SK-N-SH treated with all-trans-retinoic acid at 6 μM for 48 hours (cell line): ENCODE measurements at regions not wholly inside any gene's neighbourhood (a gene's known extent, or its start where the extent isn't known, plus 50 kb on each side); places are given as distances from the start of the nearest gene placed in this dataset.
"Not testable (repeated sequence)": the region's sequence is repeated elsewhere in the genome, so short reads cannot be mapped to it uniquely, and the experiment has no call there.

Source experiments
- ATAC-seq: fragments of 200-7000 bp; cut with Tn5 transposase; 3 replicates; pipeline ENCODE4 v1.9.1; 2020; ENCODE audit warnings: mild to moderate bottlenecking, moderate library complexity
- ARNTL ChIP-seq: fragments of 450-650 bp; formaldehyde crosslinking; IDR thresholded peaks from 2 replicates; pipeline ENCODE4 v1.5.0; 2020; ENCODE audit warnings: low read depth, mild to moderate bottlenecking, moderate library complexity, borderline replicate concordance
- BACH2 ChIP-seq: fragments of 250-450 bp; sonication (Bioruptor Pico); IDR thresholded peaks from 2 replicates; pipeline ENCODE4 v1.9.0; 2021; ENCODE audit warnings: mild to moderate bottlenecking, borderline replicate concordance
- CSDC2 ChIP-seq: fragments of 250-450 bp; sonication (Bioruptor Pico); IDR thresholded peaks from 2 replicates; pipeline ENCODE4 v1.5.0; 2020; ENCODE audit warnings: mild to moderate bottlenecking, moderate library complexity
- ESRRG ChIP-seq: fragments of 250-450 bp; sonication (Bioruptor Pico); IDR thresholded peaks from 2 replicates; pipeline ENCODE4 v1.6.1; 2021; ENCODE audit warnings: mild to moderate bottlenecking
- ISL1 ChIP-seq: fragments of 250-450 bp; sonication (Bioruptor Pico); IDR thresholded peaks from 2 replicates; pipeline ENCODE4 v2.1.2; 2022; ENCODE audit warnings: mild to moderate bottlenecking, moderate library complexity
- OSR1 ChIP-seq: fragments of 250-450 bp; sonication (Bioruptor Pico); IDR thresholded peaks from 2 replicates; pipeline ENCODE4 v1.8.0; 2022; ENCODE audit warnings: moderate library complexity, mild to moderate bottlenecking, inconsistent platforms
- PPARA ChIP-seq: fragments of 250-450 bp; sonication (Bioruptor Pico); IDR thresholded peaks from 2 replicates; pipeline ENCODE4 v1.5.0; 2020; ENCODE audit warnings: mild to moderate bottlenecking, borderline replicate concordance
- RARB ChIP-seq: fragments of 250-450 bp; sonication (Bioruptor Pico); IDR thresholded peaks from 2 replicates; pipeline ENCODE4 v1.8.0; 2021; ENCODE audit warnings: mild to moderate bottlenecking, moderate library complexity
- SNAI2 ChIP-seq: fragments of 250-450 bp; sonication (Bioruptor Pico); IDR thresholded peaks from 2 replicates; pipeline ENCODE4 v1.5.0; 2020; ENCODE audit warnings: mild to moderate bottlenecking, moderate library complexity
- TCF4 ChIP-seq: fragments of 250-450 bp; sonication (Bioruptor Pico); IDR thresholded peaks from 2 replicates; pipeline ENCODE4 v1.8.0; 2021; ENCODE audit warnings: mild to moderate bottlenecking, moderate library complexity, borderline replicate concordance
- TOX ChIP-seq: fragments of 250-450 bp; sonication (Bioruptor Pico); IDR thresholded peaks from 2 replicates; pipeline ENCODE4 v1.8.0; 2021; ENCODE audit warnings: mild to moderate bottlenecking, moderate library complexity, borderline replicate concordance
- ZC3H10 ChIP-seq: fragments of 250-450 bp; sonication (Bioruptor Pico); IDR thresholded peaks from 2 replicates; pipeline ENCODE4 v1.5.1; 2021; ENCODE audit warnings: mild to moderate bottlenecking, moderate library complexity
- ZFP3 ChIP-seq: fragments of 250-450 bp; sonication (Bioruptor Pico); IDR thresholded peaks from 2 replicates; pipeline ENCODE4 v1.5.0; 2020; ENCODE audit warnings: mild to moderate bottlenecking, moderate library complexity
- ZNF565 ChIP-seq: fragments of 450-650 bp; formaldehyde crosslinking; conservative IDR thresholded peaks from 2 replicates; pipeline ENCODE4 v1.5.0; 2020; ENCODE audit warnings: low read depth, mild to moderate bottlenecking, moderate library complexity
- ZNF70 ChIP-seq: fragments of 450-650 bp; formaldehyde crosslinking; IDR thresholded peaks from 2 replicates; pipeline ENCODE4 v1.5.0; 2020; ENCODE audit warnings: mild to moderate bottlenecking, moderate library complexity
- ZNF8 ChIP-seq: fragments of 450-650 bp; formaldehyde crosslinking; IDR thresholded peaks from 2 replicates; pipeline ENCODE4 v1.5.0; 2020; ENCODE audit warnings: mild to moderate bottlenecking, moderate library complexity
- TF ChIP-seq, protein P1 (sequence below): fragments of 250-450 bp; sonication (Bioruptor Pico); IDR thresholded peaks from 2 replicates; pipeline ENCODE4 v1.5.0; 2020; ENCODE audit warnings: mild to moderate bottlenecking, moderate library complexity
- TF ChIP-seq, protein P2 (sequence below): fragments of 250-450 bp; sonication (Bioruptor Pico); IDR thresholded peaks from 2 replicates; pipeline ENCODE4 v1.5.1; 2020; ENCODE audit warnings: low read depth, mild to moderate bottlenecking, moderate library complexity
- TF ChIP-seq, protein P3 (sequence below): fragments of 250-450 bp; sonication (Bioruptor Pico); IDR thresholded peaks from 2 replicates; pipeline ENCODE4 v1.8.0; 2020; ENCODE audit warnings: mild to moderate bottlenecking, moderate library complexity, borderline replicate concordance
- TF ChIP-seq, protein P4 (sequence below): fragments of 250-450 bp; sonication (Bioruptor Pico); IDR thresholded peaks from 2 replicates; pipeline ENCODE4 v1.5.1; 2021; ENCODE audit warnings: mild to moderate bottlenecking, moderate library complexity

DNA sequence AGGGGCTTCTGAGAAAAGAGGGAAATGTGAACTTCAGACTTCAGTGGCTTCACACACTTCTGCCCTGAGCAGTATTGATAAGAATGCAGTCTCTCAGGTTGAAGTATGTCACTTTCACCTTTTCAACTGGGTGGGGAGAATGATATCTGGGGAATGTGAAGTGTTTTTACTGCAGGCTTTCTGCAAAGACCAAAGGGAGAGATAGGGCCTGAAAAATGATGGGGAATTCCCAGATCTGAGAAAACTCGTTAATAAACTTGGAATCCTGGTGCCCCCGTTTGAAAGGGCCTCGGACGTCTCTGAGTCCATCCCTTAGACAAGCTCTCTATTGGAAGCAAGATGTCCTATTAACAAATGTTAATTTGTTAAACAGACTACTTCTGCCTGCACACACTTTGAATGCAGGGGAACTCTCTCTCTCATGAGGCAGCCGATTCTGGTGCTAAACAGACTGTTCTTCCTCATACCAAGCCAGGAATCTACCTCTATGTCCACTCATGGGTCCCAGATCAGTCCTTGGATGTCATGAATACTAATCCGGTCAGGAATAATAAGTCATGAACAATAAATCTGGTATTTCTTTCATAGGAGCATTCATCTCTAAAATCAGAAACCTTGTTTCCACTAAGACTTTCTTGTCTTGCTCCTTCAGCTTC, 193.6 kb downstream of the JCAD start:
- no peak for ATAC-seq
- TF ChIP-seq ISL1 (CRISPR knock-in tag), result peak; percentile 59
- TF ChIP-seq RARB (CRISPR knock-in tag), result no peak

DNA sequence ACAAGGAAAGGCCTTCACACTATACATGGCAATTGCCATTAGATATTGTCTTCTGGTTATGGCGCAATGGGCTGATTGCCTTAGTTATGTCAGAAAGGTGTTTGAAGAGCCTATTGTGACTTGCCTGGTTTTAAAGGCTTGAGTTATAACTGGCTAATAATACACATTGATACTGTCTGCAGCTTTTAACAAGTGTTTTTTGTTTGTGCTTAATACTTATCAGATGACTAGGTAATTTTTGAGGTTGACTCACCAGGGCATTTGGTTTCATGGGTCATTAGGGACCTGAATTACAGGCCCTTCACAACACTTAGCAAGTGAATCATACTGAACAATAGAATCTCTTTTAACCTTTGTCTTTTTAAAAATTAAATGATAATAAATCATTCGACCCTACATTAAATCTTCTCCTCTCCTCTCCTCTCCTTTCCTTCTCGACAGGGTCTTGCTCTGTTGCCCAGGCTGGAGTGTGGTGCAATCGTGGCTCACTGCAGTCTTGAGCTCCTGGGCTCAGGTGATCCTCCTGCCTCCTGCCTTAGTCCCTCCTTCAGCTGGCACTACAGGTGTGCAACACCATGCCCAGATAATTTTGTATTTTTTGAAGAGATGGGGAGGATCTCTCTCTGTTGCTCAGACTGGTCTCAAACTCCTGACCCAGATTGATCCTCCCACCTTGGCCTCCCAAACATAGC, 196.3 kb downstream of the JCAD start:
- TF ChIP-seq TOX (CRISPR knock-in tag), result peak; percentile 53; the same call in 1 of the 2 replicates
- TF ChIP-seq RARB (CRISPR knock-in tag), result no peak
- TF ChIP-seq, protein P1, sequence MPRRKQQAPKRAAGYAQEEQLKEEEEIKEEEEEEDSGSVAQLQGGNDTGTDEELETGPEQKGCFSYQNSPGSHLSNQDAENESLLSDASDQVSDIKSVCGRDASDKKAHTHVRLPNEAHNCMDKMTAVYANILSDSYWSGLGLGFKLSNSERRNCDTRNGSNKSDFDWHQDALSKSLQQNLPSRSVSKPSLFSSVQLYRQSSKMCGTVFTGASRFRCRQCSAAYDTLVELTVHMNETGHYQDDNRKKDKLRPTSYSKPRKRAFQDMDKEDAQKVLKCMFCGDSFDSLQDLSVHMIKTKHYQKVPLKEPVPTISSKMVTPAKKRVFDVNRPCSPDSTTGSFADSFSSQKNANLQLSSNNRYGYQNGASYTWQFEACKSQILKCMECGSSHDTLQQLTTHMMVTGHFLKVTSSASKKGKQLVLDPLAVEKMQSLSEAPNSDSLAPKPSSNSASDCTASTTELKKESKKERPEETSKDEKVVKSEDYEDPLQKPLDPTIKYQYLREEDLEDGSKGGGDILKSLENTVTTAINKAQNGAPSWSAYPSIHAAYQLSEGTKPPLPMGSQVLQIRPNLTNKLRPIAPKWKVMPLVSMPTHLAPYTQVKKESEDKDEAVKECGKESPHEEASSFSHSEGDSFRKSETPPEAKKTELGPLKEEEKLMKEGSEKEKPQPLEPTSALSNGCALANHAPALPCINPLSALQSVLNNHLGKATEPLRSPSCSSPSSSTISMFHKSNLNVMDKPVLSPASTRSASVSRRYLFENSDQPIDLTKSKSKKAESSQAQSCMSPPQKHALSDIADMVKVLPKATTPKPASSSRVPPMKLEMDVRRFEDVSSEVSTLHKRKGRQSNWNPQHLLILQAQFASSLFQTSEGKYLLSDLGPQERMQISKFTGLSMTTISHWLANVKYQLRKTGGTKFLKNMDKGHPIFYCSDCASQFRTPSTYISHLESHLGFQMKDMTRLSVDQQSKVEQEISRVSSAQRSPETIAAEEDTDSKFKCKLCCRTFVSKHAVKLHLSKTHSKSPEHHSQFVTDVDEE (CRISPR knock-in tag), result no peak
- no peak for TF ChIP-seq BACH2 (CRISPR knock-in tag)
- peak; percentile 92 for TF ChIP-seq ISL1 (CRISPR knock-in tag)
- TF ChIP-seq, protein P2, sequence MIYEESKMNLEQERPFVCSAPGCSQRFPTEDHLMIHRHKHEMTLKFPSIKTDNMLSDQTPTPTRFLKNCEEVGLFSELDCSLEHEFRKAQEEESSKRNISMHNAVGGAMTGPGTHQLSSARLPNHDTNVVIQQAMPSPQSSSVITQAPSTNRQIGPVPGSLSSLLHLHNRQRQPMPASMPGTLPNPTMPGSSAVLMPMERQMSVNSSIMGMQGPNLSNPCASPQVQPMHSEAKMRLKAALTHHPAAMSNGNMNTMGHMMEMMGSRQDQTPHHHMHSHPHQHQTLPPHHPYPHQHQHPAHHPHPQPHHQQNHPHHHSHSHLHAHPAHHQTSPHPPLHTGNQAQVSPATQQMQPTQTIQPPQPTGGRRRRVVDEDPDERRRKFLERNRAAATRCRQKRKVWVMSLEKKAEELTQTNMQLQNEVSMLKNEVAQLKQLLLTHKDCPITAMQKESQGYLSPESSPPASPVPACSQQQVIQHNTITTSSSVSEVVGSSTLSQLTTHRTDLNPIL (CRISPR knock-in tag), result peak; percentile 67; the same call in 1 of the 2 replicates
- TF ChIP-seq ZNF565 (CRISPR knock-in tag), result no peak
- TF ChIP-seq SNAI2, result no peak
- peak; percentile 90 for TF ChIP-seq ZC3H10 (CRISPR knock-in tag)
- no peak for TF ChIP-seq ESRRG (CRISPR knock-in tag)
- no peak for TF ChIP-seq OSR1
- TF ChIP-seq, protein P3, sequence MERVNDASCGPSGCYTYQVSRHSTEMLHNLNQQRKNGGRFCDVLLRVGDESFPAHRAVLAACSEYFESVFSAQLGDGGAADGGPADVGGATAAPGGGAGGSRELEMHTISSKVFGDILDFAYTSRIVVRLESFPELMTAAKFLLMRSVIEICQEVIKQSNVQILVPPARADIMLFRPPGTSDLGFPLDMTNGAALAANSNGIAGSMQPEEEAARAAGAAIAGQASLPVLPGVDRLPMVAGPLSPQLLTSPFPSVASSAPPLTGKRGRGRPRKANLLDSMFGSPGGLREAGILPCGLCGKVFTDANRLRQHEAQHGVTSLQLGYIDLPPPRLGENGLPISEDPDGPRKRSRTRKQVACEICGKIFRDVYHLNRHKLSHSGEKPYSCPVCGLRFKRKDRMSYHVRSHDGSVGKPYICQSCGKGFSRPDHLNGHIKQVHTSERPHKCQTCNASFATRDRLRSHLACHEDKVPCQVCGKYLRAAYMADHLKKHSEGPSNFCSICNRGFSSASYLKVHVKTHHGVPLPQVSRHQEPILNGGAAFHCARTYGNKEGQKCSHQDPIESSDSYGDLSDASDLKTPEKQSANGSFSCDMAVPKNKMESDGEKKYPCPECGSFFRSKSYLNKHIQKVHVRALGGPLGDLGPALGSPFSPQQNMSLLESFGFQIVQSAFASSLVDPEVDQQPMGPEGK (CRISPR knock-in tag), result peak; percentile 56; the same call in 1 of the 2 replicates
- no peak for TF ChIP-seq ZNF70 (CRISPR knock-in tag)
- no peak for TF ChIP-seq ZNF8 (CRISPR knock-in tag)
- TF ChIP-seq, protein P4, sequence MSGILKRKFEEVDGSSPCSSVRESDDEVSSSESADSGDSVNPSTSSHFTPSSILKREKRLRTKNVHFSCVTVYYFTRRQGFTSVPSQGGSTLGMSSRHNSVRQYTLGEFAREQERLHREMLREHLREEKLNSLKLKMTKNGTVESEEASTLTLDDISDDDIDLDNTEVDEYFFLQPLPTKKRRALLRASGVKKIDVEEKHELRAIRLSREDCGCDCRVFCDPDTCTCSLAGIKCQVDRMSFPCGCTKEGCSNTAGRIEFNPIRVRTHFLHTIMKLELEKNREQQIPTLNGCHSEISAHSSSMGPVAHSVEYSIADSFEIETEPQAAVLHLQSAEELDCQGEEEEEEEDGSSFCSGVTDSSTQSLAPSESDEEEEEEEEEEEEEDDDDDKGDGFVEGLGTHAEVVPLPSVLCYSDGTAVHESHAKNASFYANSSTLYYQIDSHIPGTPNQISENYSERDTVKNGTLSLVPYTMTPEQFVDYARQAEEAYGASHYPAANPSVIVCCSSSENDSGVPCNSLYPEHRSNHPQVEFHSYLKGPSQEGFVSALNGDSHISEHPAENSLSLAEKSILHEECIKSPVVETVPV (CRISPR knock-in tag), result peak; percentile 20; the same call in 1 of the 2 replicates
- ATAC-seq, result peak; percentile 72

DNA sequence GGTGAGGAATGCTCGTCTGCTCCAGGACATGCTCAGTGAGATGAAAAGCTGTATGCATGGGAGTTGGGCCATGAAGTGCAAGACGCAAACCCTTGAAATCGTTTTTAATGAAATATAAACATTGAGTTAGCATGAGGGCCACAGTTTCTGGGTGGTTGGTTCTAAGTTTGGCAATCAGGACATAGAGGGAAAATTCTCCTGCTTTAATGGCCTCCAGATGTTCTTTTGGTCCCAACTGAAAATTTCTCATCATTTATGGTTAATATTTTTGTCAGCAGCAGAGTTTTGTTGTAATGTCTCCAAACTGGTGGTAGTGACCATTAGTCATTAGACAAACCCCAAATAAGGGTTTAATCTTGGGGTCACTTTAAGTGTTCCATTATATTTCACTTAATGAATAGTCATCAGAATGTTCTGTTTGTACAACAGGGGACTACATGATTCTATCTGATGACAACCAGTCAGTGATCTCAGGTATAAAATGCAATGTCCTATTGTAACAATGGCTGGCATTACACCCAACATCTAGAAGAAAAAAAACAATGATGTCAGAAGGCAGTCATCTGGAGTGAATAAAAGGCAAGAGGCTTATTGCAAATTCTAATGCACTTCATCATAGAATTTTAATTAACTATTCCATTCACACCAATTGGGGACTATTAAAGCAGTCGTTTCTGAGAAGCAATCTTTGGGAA, 197.4 kb downstream of the JCAD start:
- TF ChIP-seq ARNTL (CRISPR knock-in tag), result no peak
- no peak for TF ChIP-seq ZNF565 (CRISPR knock-in tag)
- no peak for TF ChIP-seq ZNF70 (CRISPR knock-in tag)
- no peak for TF ChIP-seq ZNF8 (CRISPR knock-in tag)
- TF ChIP-seq, protein P2 (CRISPR knock-in tag), result no peak
- no peak for TF ChIP-seq ISL1 (CRISPR knock-in tag)
- TF ChIP-seq SNAI2, result no peak
- no peak for TF ChIP-seq TCF4 (CRISPR knock-in tag)
- TF ChIP-seq ZFP3, result no peak
- no peak for TF ChIP-seq ZC3H10 (CRISPR knock-in tag)
- TF ChIP-seq, protein P1 (CRISPR knock-in tag), result no peak
- TF ChIP-seq OSR1, result no peak
- no peak for TF ChIP-seq PPARA (CRISPR knock-in tag)
- TF ChIP-seq CSDC2 (CRISPR knock-in tag), result no peak
- no peak for TF ChIP-seq TOX (CRISPR knock-in tag)
- TF ChIP-seq ESRRG (CRISPR knock-in tag), result no peak
- ATAC-seq, result no peak

DNA sequence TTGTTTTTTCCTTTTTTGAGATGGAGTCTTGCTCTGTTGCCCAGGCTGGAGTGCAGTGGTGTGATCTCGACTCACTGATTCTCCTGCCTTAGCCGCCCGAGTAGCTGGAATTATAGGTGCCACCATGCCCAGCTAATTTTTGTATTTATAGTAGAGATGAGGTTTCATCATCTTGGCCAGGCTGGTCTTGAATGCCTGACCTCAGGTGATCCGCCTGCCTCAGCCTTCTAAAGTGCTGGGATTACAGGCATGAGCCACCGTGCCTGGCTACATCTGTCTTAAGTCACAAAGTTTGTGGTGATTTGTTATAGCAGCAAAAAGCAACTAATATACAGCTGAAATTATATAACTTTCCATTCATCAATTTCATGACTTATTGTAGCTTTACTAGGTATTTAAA, 198.2 kb downstream of the JCAD start:
- not testable (repeated sequence) for ATAC-seq
